GM18868 (cell line): ENCODE measurements at regions not wholly inside any gene's neighbourhood (a gene's known extent, or its start where the extent isn't known, plus 50 kb on each side); places are given as distances from the start of the nearest gene placed in this dataset.
"Not testable (repeated sequence)": the region's sequence is repeated elsewhere in the genome, so short reads cannot be mapped to it uniquely, and the experiment has no call there.

Source experiments
- ATAC-seq: cut with Tn5 transposase; IDR thresholded peaks from one replicate; pipeline ENCODE4 v1.9.1; 2021; ENCODE audit warnings: mild to moderate bottlenecking, moderate library complexity; ENCODE audit not compliant: unreplicated experiment

- ATAC-seq, result no peak
Measured at GRCh38 chr9:115847216-115847615, 306.4 kb upstream of the PAPPA start.

DNA sequence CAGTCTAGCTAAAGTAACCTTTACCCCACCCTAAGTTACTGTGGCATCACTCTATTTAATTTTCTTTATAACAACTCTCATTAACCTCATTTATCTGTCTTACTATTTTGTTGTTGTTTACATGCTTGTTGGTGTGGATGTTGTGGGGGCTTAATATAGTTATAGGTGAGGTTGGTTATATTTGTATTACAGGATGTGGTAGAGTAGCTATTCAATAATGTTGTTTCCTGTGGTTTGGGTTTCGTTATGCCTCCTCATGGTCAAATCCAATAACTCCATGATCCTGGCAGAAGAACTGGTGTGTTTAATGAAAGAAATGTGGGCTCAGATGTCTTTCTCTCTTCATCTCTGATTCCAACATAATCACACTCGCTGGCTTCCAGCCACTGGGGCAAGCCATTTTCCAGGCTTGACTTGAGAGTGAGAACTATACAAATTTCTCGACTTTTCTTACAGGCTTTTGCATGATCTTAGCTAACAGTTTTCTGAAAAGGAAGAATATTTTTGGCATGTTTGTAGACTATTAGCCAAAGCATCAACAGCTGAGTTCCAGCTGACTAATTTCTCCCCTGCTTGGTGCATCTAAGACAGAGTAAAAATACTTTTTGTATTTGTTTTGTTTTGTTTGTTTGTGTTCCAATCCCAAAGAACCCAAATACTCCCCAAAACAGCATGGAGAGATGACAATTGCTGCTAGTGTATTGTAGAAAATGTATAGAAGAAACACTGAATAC, 303.7 kb upstream of the PAPPA start:
- ATAC-seq, result no peak

- no peak for ATAC-seq
Measured at GRCh38 chr9:115850548-115851304, 302.9 kb upstream of the PAPPA start.

DNA sequence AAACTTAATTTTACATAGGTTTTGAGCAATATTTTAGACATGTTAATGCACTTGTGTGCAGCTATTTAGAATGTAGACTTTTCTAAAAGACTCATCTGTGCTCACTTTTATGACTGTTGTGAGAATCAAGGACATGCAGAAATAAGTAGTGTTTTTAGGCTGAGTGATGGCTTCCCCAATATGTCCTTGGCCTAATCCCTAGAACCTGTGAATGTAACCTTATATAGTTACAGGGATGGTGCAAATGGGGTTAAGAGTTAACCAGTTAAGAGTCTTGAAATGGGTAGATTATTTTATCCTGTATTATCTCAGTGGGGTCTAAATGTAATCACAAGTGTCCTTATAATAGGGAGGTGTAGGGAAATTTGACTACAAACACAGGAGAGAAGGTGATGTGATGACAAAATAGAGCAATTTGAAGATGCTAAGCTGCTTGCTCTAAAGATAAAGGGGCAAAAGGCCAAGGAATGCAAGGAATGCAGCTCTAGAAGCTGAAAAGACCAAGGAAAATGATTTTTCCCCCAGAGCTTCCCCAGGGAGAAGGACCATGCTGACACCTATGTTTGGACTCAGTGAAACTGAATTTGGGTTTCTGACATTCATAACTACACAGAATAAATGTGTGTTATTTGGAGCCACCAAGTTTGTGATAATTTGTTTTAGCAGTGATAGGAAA, 298.0 kb upstream of the PAPPA start:
- no peak for ATAC-seq

DNA sequence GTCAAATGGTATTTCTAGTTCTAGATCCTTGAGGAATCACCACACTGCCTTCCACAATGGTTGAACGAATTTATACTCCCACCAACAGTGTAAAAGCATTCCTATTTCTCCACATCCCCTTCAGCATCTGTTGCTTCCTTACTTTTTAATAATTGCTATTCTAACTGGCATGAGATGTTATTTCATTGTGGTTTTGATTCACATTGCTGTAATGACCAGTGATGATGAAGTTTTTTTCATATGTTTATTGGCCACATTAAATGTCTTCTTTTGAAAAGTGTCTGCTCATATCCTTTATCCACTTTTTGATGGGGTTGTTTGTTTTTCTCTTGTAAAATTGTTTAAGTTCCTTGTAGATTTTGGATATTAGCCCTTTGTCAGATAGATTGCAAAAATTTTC, 295.2 kb upstream of the PAPPA start:
- ATAC-seq, result not testable (repeated sequence)

GRCh38 chr9:115862021-115862420, 291.6 kb upstream of the PAPPA start:
- no peak for ATAC-seq

DNA sequence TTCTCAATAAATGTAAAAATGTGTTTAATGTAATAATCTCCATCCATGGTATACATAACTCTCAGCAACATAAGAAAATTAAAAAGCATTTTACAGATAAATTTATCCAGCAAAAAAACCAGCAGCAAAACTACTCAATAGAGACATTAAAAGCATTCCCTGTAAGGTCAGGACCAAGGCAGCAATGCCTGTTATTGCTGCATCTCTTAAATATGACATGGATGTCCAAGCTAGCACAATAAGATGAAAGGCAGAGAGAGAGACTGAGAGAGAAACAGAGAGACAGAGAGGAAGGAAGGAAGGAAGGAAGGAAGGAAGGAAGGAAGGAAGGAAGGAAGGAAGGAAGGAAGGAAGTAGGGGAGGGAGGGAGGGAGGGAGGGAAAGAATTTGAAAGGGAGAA, 289.0 kb upstream of the PAPPA start:
- ATAC-seq, result no peak

DNA sequence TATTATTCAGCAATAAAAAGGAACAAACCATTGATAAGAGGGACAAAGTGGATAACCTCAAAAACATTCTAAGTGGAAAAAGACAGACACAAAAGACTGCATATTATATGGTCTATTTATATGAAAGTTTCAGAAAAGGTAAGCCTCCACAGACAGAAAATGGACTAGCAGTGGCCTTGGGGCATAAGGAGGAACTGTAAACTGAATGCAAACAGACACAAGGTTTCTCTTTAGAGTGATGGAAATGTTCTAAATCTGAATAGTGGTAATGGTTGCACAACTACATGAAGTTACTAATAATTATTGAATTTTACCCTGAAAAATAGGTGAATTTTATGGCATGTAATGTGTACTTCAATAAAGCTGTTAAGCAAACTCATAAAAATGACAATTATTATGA, 286.3 kb upstream of the PAPPA start:
- no peak for ATAC-seq

GRCh38 chr9:115877852-115878438, 275.6 kb upstream of the PAPPA start:
- ATAC-seq, result no peak

DNA sequence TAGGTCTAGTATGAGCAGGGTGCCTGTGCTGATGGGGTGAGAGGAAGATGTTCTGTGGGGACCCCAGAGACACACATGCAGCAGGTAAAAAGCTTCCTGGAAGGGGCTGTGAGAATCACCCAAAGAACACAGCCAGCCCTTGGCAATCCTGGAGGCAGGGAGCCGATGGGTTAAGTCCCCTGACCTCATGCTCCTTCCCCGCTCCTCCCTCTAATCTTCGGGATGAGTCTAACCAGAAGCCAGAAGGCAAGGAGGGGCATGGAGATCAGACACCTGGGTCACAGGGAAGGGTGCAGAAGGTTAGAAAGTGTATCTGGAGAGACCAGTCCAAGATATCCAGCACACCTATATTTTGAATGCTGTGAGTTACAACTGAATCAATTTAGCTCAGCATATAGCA, 274.1 kb upstream of the PAPPA start:
- no peak for ATAC-seq

- ATAC-seq, result no peak
Measured at GRCh38 chr9:115880221-115880885, 273.2 kb upstream of the PAPPA start.

- ATAC-seq, result no peak
Measured at GRCh38 chr9:115882911-115883310, 270.7 kb upstream of the PAPPA start.

DNA sequence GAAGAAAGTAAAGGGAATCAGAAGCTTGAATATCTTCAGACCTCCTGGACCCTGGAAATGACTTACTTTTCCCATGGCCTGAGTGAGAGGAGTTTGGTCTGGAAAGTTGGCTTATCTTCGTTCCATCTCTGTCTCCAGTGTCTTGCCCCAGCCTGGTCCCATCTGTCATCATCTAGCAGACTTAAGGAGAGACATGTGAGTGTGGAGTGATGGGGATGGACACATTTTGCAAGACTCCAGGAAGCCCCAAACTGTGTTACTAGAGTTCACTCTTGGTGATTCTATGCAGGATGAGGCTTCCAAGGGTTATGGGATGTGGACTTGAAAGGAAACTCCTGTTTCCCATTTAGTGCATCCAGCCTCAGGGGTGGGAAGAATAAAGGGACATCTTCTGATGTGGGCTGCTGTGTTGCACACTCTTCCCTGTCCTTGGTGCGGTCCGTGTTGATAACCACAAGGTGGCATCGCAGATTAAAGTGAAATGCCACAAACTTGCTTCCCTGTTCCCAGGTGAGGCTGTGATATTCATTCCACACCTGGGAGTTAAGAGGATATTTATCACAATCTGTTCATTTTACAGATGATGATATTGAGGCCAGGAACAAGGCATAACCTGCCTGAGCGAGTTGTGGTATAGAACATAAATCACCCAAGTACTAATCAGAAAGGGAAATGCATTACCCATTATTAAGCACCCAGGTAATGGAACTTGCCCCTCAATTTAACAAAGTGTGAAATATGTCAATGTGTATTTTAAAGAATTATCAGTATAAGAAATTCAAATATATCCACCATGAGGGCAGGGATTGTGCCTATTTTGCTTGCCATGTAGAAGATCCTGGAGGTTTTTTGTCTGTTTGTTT, 269.9 kb upstream of the PAPPA start:
- no peak for ATAC-seq

DNA sequence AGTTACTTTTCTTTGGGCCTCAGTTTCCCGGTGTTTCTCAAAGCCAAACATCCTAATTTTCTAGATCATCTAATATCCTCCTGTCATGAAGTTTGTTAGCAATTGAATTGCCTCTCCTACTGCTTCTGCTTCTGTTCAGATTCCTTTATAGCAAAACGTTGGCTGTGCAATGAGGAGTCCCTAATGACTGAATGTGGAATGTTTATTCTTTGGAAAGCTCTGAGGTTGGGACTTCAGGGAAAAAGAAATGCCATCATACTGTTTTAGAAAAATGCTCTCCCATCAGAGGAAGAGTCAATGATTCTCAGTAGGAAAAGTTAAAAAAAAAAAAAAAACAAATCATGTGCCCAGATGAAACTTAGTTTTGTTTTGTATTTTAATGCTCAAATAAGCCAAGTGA, 268.7 kb upstream of the PAPPA start:
- no peak for ATAC-seq

GRCh38 chr9:115888131-115888530, 265.5 kb upstream of the PAPPA start:
- ATAC-seq, result no peak

DNA sequence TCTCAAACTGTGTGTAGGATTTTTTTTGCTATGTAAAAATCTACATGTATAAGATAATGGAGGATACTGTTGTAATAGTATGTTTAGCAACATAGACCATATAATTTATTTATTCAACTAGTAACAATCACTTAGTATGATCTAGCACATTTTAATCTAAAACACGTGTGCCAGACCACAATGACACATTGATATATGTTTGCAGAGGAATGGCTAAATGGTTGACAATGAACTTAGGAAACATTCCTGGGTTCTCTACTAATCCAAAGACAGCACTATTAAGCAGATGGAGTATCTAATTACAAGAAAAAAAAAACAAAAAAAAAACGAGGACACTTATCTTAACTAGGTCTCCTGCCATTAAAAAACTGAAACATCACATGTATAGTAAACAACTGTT, 261.7 kb upstream of the PAPPA start:
- no peak for ATAC-seq

GRCh38 chr9:115898478-115898877, 255.1 kb upstream of the PAPPA start:
- ATAC-seq, result not testable (repeated sequence)

DNA sequence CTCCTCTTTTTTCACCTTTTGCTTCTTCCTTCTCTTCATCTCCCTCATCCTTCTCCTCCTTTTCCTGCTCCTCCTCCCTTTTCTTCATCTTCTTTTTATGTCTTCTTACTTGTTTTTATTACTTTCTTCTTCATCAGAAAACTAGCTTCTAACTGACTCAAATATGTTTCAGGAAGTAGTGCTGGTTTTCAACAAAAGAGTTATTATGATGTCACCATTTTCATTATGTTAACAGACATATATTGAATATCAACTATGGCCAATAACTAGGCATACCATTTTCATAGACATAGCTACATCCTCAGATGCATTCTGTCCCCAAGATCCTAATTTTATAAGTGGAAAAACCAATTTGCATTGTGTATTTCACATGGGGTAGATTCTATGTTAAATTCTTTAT, 252.9 kb upstream of the PAPPA start:
- ATAC-seq, result no peak

GRCh38 chr9:115910959-115911358, 242.6 kb upstream of the PAPPA start:
- ATAC-seq, result no peak

- ATAC-seq, result no peak
Measured at GRCh38 chr9:115912086-115912485, 241.5 kb upstream of the PAPPA start.
